HG03378 (cell line): ENCODE measurements at regions not wholly inside any gene's neighbourhood (a gene's known extent, or its start where the extent isn't known, plus 50 kb on each side); places are given as distances from the start of the nearest gene placed in this dataset.
"Not testable (repeated sequence)": the region's sequence is repeated elsewhere in the genome, so short reads cannot be mapped to it uniquely, and the experiment has no call there.

Experiments
- ATAC-seq: cut with Tn5 transposase; IDR thresholded peaks from one replicate; pipeline ENCODE4 v1.9.1; 2021; ENCODE audit warnings: mild to moderate bottlenecking, moderate library complexity; ENCODE audit not compliant: unreplicated experiment

- ATAC-seq = no peak
Observed at GRCh38 chr5:86671536-86671935, 53.8 kb downstream of the COX7C start.

- ATAC-seq = no peak
Observed at GRCh38 chr5:86674069-86674468, 56.3 kb downstream of the COX7C start.

GRCh38 chr5:86675311-86675710 is 57.6 kb downstream of the COX7C start:
- no peak for ATAC-seq

GRCh38 chr5:86679529-86679928 is 61.8 kb downstream of the COX7C start:
- peak; percentile 73 for ATAC-seq

- ATAC-seq = no peak
Observed at GRCh38 chr5:86679949-86680348, 62.2 kb downstream of the COX7C start.

GRCh38 chr5:86684222-86684621 is 66.5 kb downstream of the COX7C start:
- no peak for ATAC-seq

GRCh38 chr5:86686046-86686445 is 68.3 kb downstream of the COX7C start:
- ATAC-seq = no peak

- ATAC-seq = no peak
Observed at GRCh38 chr5:86688406-86688805, 70.7 kb downstream of the COX7C start.

- ATAC-seq = no peak
Observed at GRCh38 chr5:86689103-86689729, 71.5 kb downstream of the COX7C start.

- ATAC-seq = no peak
Observed at GRCh38 chr5:86709157-86709881, 91.6 kb downstream of the COX7C start.

- ATAC-seq = no peak
Observed at GRCh38 chr5:86716121-86716520, 98.4 kb downstream of the COX7C start.

GRCh38 chr5:86731319-86732117 is 113.8 kb downstream of the COX7C start:
- not testable (repeated sequence) for ATAC-seq

GRCh38 chr5:86735370-86735769 is 117.6 kb downstream of the COX7C start:
- ATAC-seq = no peak

GRCh38 chr5:86737579-86737978 is 119.8 kb downstream of the COX7C start:
- ATAC-seq = no peak

GRCh38 chr5:86748538-86749105 is 130.9 kb downstream of the COX7C start:
- ATAC-seq = no peak

- no peak for ATAC-seq
Observed at GRCh38 chr5:86749841-86750240, 132.1 kb downstream of the COX7C start.

- ATAC-seq = no peak
Observed at GRCh38 chr5:86756839-86757238, 139.1 kb downstream of the COX7C start.

- ATAC-seq = no peak
Observed at GRCh38 chr5:86757824-86758223, 140.1 kb downstream of the COX7C start.

- ATAC-seq = no peak
Observed at GRCh38 chr5:86760661-86761060, 142.9 kb downstream of the COX7C start.

- ATAC-seq = no peak
Observed at GRCh38 chr5:86763929-86764328, 146.2 kb downstream of the COX7C start.

GRCh38 chr5:86765778-86766502 is 148.2 kb downstream of the COX7C start:
- no peak for ATAC-seq
